Activated B cell treated with CpG ODN at 0.5 μM for 24 hours (primary cell): ENCODE measurements at regions not wholly inside any gene's neighbourhood (a gene's known extent, or its start where the extent isn't known, plus 50 kb on each side); places are given as distances from the start of the nearest gene placed in this dataset.

Experiments used
- ATAC-seq: fragments of 200-7000 bp; cut with Tn5 transposase; one replicate; pipeline ENCODE4 v1.10.0; 2021; ENCODE audit warnings: low read depth, mild to moderate bottlenecking, moderate library complexity
- CTCF ChIA-PET: fragments of 350-600 bp; sonication (Branson Sonifier 250); formaldehyde crosslinking; loops from one replicate; lab custom pipeline; 2021; ENCODE audit warnings: antibody characterized with exemption; lab: Charles Lee
- POLR2A ChIA-PET: fragments of 350-600 bp; sonication (Branson Sonifier 250); formaldehyde crosslinking; loops from one replicate; lab custom pipeline; 2021; ENCODE audit warnings: antibody characterized with exemption; lab: Charles Lee
- DNase-seq: peaks from one replicate; pipeline ENCODE4 v3.0.0; 2022
- H3K27ac Mint-ChIP-seq: one replicate; pipeline ENCODE4 v1.8.0; 2020; ENCODE audit warnings: mixed read lengths
- H3K27me3 Mint-ChIP-seq: one replicate; pipeline ENCODE4 v1.8.0; 2021; ENCODE audit warnings: mixed read lengths
- H3K36me3 Mint-ChIP-seq: one replicate; pipeline ENCODE4 v1.8.0; 2021; ENCODE audit warnings: low read depth, mixed read lengths
- H3K4me1 Mint-ChIP-seq: one replicate; pipeline ENCODE4 v1.8.0; 2021; ENCODE audit warnings: mixed read lengths
- H3K4me3 Mint-ChIP-seq: one replicate; pipeline ENCODE4 v1.8.0; 2020; ENCODE audit warnings: mild to moderate bottlenecking, mixed read lengths
- H3K9me3 Mint-ChIP-seq: one replicate; pipeline ENCODE4 v1.8.0; 2020; ENCODE audit warnings: mixed read lengths
- CTCF ChIP-seq: fragments of 200-600 bp; IDR thresholded peaks from one replicate; pipeline ENCODE4 v1.8.0; 2022; ENCODE audit warnings: antibody characterized with exemption, mild to moderate bottlenecking
- intact Hi-C: fragments of 100-400 bp; cut with micrococcal nuclease; formaldehyde crosslinking; loops from one replicate; pipeline ENCODE4 v1.15.1; 2024

DNA sequence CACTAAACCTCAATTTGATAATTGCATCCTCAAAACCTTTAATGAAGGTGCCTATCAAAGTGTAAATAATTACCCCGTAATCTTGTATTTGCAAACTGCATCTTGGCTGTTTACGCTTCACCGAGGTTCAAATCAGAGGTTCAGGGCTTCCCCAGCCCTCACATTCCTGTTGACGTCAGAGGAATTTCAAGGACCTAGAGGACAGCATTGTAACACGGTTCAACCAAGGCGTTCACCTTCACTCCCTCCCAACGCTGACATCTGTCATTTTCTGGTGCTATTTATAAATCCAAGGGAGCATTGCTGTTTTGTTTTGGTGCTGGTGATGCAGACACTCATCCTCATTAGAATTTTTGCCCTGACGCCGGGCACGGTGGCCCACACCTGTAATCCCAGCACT is 691.6 kb upstream of the RBFOX1 start:
- ATAC-seq (no peak), DNase-seq (no peak)
- ChIA-PET POLR2A (no interaction called here), CTCF (no interaction called here)
- Mint-ChIP-seq H3K27ac (no peak overlapping the region), H3K4me1 (peaks cover 2% of the 10 kb centered on the region), H3K27me3 (peaks cover 6% of the 10 kb centered on the region), H3K36me3 (no peaks in the 10 kb centered on the region), H3K9me3 (no peaks in the 10 kb centered on the region), H3K4me3 (no peak overlapping the region)
- intact Hi-C loops: no loop called here
- TF ChIP-seq CTCF: no peak

- CTCF ChIA-PET: no interaction called here
- no peak for ATAC-seq
Observed at GRCh38 chr16:6636457-6636856, 696.2 kb upstream of the RBFOX1 start.

GRCh38 chr16:6634151-6634550 is 698.5 kb upstream of the RBFOX1 start:
- H3K27ac Mint-ChIP-seq: no peak overlapping the region
- intact Hi-C loops: no loop called here
- POLR2A ChIA-PET: no interaction called here
- CTCF ChIA-PET: no interaction called here
- H3K4me3 Mint-ChIP-seq: no peak overlapping the region
- H3K4me1 Mint-ChIP-seq: no peaks in the 10 kb centered on the region
- H3K9me3 Mint-ChIP-seq: no peaks in the 10 kb centered on the region
- DNase-seq (no peak), ATAC-seq (no peak)
- H3K27me3 Mint-ChIP-seq: no peaks in the 10 kb centered on the region
- no peaks in the 10 kb centered on the region for H3K36me3 Mint-ChIP-seq
- TF ChIP-seq CTCF: no peak

More at GRCh38 chr16:6636457-6636856, 696.2 kb upstream of the RBFOX1 start:
- Mint-ChIP-seq H3K9me3 (no peaks in the 10 kb centered on the region), H3K4me1 (no peaks in the 10 kb centered on the region), H3K27ac (no peak overlapping the region), H3K4me3 (no peak overlapping the region), H3K36me3 (no peaks in the 10 kb centered on the region), H3K27me3 (no peaks in the 10 kb centered on the region)
- intact Hi-C loops: no loop called here
- no peak for TF ChIP-seq CTCF
- no peak for DNase-seq
- POLR2A ChIA-PET: no interaction called here

GRCh38 chr16:6633456-6633855 is 699.2 kb upstream of the RBFOX1 start:
- DNase-seq: no peak
- H3K27ac Mint-ChIP-seq: no peak overlapping the region
- ChIA-PET CTCF (no interaction called here), POLR2A (no interaction called here)
- H3K4me1 Mint-ChIP-seq: no peaks in the 10 kb centered on the region
- TF ChIP-seq CTCF: no peak
- ATAC-seq: no peak
- intact Hi-C loops: no loop called here
- no peaks in the 10 kb centered on the region for H3K9me3 Mint-ChIP-seq
- no peak overlapping the region for H3K4me3 Mint-ChIP-seq
- H3K36me3 Mint-ChIP-seq: no peaks in the 10 kb centered on the region
- H3K27me3 Mint-ChIP-seq: no peaks in the 10 kb centered on the region

DNA sequence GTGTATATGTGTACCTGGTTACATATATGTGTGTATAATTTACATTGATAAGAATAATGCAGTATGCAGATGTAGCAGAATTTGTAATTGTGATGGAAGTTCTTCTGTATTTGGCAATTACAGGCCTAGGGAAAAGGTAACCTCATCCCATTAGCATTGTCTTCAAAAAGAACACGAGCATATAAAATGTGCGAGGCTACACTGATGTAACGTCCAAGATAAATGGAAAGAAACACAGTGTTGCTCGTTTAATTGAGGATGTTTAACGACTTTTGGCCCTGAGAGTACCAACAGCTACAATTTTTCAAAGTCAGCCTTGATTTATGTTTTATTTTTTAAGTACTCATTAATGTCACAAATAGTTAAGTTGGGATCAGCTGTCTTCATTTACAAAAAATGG is 703.5 kb upstream of the RBFOX1 start:
- H3K36me3 Mint-ChIP-seq: no peaks in the 10 kb centered on the region
- ChIA-PET CTCF (no interaction called here), POLR2A (no interaction called here)
- intact Hi-C loops: no loop called here
- H3K27ac Mint-ChIP-seq: no peak overlapping the region
- TF ChIP-seq CTCF: no peak
- no peak for ATAC-seq
- H3K9me3 Mint-ChIP-seq: no peaks in the 10 kb centered on the region
- H3K27me3 Mint-ChIP-seq: no peaks in the 10 kb centered on the region
- no peak overlapping the region for H3K4me3 Mint-ChIP-seq
- H3K4me1 Mint-ChIP-seq: no peaks in the 10 kb centered on the region
- DNase-seq: no peak
